BJ (cell line): ENCODE measurements at regions not wholly inside any gene's neighbourhood (a gene's known extent, or its start where the extent isn't known, plus 50 kb on each side); places are given as distances from the start of the nearest gene placed in this dataset.

Source experiments
- CTCF ChIA-PET: fragments of 350-600 bp; formaldehyde crosslinking; extraction: SDS; loops from one replicate; lab custom pipeline; 2021; ENCODE audit warnings: antibody characterized with exemption, inconsistent platforms; lab: Yijun Ruan, JAX
- POLR2A ChIA-PET: fragments of 300-600 bp; sonication (Branson Sonifier 250); formaldehyde crosslinking; extraction: SDS; loops from one replicate; lab custom pipeline; 2021; ENCODE audit warnings: antibody characterized with exemption; lab: Charles Lee
- DNase-seq: peaks from one replicate; pipeline ENCODE4 v3.0.0-alpha.2; 2011; ENCODE audit warnings: low read depth
- H3K27me3 ChIP-seq: 2 replicates; pipeline ENCODE4 v1.6.0; 2011; ENCODE audit warnings: low read length; ENCODE audit not compliant: control insufficient read depth, insufficient read depth
- H3K36me3 ChIP-seq: 2 replicates; pipeline ENCODE4 v1.5.1; 2011; ENCODE audit warnings: low read length; ENCODE audit not compliant: control insufficient read depth, insufficient read depth
- H3K4me3 ChIP-seq: 2 replicates; pipeline ENCODE4 v1.5.1; 2011; ENCODE audit warnings: low read depth, mild to moderate bottlenecking, control low read depth, low read length
- CTCF ChIP-seq: IDR thresholded peaks from 2 replicates; pipeline ENCODE4 v1.5.1; 2011; ENCODE audit warnings: low read depth, mild to moderate bottlenecking, control low read depth, inconsistent platforms, low read length, moderate library complexity; ENCODE audit not compliant: insufficient read depth

DNA sequence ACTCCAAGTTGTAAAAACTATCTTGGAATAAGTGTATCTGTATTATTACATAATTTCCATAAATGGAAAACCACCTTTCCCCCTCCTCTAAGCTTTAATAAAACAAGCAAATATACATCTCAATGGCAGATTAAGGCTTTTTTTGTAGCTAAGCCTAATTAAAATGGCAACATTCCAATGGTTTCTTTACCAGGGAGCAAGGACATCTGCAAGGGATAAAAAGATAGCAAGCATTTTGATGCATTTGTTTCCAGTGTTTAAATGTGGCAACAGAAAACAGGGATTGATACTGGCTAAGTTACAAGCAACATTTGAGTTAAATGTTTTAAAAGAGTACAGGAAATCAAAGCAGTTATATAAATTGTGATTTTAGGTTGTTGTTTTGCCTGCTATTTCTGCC is 1012.7 kb downstream of the ADGRL2 start:
- H3K27me3 ChIP-seq: no peaks in the 10 kb centered on the region
- H3K36me3 ChIP-seq: no peaks in the 10 kb centered on the region
- H3K4me3 ChIP-seq: no peak overlapping the region
- DNase-seq: no peak
- no peak for TF ChIP-seq CTCF
- ChIA-PET POLR2A (no interaction called here), CTCF (no interaction called here)

- Histone ChIP-seq H3K36me3 (no peaks in the 10 kb centered on the region), H3K27me3 (no peaks in the 10 kb centered on the region), H3K4me3 (no peak overlapping the region)
- ChIA-PET POLR2A (no interaction called here), CTCF (no interaction called here)
- TF ChIP-seq CTCF: no peak
- DNase-seq: no peak
Observed at GRCh38 chr1:82810601-82811000, 1009.9 kb downstream of the ADGRL2 start.

DNA sequence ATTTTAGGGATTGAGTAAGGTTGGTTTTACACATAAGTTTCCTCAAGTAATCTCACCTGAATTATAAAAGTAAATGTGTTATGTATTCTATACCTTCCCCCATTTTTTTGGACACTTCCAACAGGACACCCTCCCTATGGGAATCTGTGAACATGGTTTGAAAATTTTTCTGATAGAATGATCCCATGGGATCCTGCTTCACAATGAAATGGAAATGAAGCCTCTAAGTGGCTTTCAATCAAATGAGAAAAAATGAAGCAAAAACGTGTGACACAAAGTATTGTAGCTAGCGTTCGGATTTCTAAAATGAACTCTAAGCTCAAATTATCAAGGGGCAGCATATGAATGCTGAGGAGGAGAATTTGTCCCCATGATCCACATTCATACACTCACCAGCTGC is 1006.8 kb downstream of the ADGRL2 start:
- ChIA-PET CTCF (no interaction called here), POLR2A (no interaction called here)
- Histone ChIP-seq H3K27me3 (no peaks in the 10 kb centered on the region), H3K36me3 (no peaks in the 10 kb centered on the region), H3K4me3 (no peak overlapping the region)
- TF ChIP-seq CTCF: no peak
- DNase-seq: no peak

DNA sequence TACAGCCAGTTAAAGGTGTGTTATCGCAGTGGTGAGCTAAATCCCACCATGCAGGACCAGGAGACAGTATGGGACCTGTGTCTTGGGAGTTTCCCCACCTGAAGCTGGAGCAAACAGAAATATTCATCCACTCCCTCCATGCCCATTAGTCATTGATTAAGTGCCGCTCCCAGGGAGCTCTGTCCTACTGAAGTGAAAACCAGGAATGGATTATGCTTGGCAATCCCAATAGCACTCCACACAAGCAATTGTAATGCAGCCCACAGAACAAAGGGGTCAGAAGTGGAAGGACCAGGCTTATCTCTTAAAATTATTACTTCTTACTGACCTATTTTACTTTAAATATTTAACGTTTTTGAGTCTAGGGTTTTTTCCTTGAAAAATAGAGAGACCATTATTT is 1005.4 kb downstream of the ADGRL2 start:
- no peaks in the 10 kb centered on the region for H3K36me3 ChIP-seq
- POLR2A ChIA-PET: no interaction called here
- CTCF ChIA-PET: no interaction called here
- no peak for DNase-seq
- TF ChIP-seq CTCF: no peak
- H3K27me3 ChIP-seq: no peaks in the 10 kb centered on the region
- no peak overlapping the region for H3K4me3 ChIP-seq

DNA sequence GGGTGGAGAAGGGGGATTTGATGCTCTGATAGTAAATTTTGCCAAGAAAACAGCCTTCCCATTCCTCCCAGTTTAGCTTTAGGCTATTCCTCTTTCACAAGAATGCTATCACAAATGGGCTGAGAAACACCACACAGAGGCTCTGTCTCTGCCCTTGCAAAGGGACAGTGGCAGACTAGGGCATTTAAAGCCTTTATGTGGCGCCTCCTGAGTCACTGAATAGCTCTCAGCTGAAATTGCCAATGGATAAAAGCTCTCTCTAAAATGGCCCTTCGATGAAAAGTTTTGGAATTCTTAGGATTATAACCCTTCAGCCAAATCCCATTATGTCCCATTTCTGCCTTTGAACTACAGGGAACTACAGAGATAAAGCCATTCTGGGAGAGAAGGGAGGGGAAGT is 1000.4 kb downstream of the ADGRL2 start:
- no peaks in the 10 kb centered on the region for H3K27me3 ChIP-seq
- TF ChIP-seq CTCF: no peak
- ChIA-PET CTCF (no interaction called here), POLR2A (no interaction called here)
- no peak for DNase-seq
- H3K4me3 ChIP-seq: no peak overlapping the region
- H3K36me3 ChIP-seq: no peaks in the 10 kb centered on the region
